GM13976 (cell line): ENCODE measurements at regions not wholly inside any gene's neighbourhood (a gene's known extent, or its start where the extent isn't known, plus 50 kb on each side); places are given as distances from the start of the nearest gene placed in this dataset.

Source experiments
- DNase-seq: peaks from one replicate; pipeline ENCODE4 v3.0.0; 2012; ENCODE audit warnings: low spot score
- in situ Hi-C: fragments of 300-500 bp; cut with MboI; formaldehyde crosslinking; loops from one replicate; pipeline ENCODE4 v1.12.0; 2022; ENCODE audit warnings: low sequenced_read_pairs, mixed read lengths, inconsistent platforms; ENCODE audit not compliant: unreplicated experiment
- TF ChIP-seq, protein P1 (sequence below): IDR thresholded peaks from 2 replicates; pipeline ENCODE4 v1.5.1; 2012; ENCODE audit warnings: borderline replicate concordance, mild to moderate bottlenecking; ENCODE audit not compliant: insufficient read depth; ENCODE audit errors: extremely low read depth, missing control alignments, control extremely low read depth

DNA sequence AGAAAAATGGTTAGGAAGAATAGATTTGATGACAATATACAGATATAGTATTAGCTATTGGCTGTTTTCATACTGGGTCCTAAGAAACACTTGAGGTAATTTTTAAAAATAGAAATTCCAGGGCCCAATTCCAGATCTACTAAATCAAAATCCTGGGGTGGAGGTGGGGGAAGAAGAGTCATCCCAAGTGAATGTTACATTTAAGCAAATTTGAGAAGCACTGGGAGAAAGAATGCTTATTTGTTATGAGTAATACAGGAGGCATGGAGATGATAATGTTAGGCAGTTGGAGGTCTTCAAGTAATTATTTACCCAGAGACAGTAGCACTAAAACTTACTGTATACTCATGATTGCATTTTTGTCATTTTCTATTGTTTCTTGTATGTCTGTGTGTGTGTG is 93.0 kb upstream of the DAB2 start:
- in situ Hi-C loops = no loop called here
- no peak for DNase-seq
- TF ChIP-seq, protein P1, sequence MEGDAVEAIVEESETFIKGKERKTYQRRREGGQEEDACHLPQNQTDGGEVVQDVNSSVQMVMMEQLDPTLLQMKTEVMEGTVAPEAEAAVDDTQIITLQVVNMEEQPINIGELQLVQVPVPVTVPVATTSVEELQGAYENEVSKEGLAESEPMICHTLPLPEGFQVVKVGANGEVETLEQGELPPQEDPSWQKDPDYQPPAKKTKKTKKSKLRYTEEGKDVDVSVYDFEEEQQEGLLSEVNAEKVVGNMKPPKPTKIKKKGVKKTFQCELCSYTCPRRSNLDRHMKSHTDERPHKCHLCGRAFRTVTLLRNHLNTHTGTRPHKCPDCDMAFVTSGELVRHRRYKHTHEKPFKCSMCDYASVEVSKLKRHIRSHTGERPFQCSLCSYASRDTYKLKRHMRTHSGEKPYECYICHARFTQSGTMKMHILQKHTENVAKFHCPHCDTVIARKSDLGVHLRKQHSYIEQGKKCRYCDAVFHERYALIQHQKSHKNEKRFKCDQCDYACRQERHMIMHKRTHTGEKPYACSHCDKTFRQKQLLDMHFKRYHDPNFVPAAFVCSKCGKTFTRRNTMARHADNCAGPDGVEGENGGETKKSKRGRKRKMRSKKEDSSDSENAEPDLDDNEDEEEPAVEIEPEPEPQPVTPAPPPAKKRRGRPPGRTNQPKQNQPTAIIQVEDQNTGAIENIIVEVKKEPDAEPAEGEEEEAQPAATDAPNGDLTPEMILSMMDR = no peak

DNA sequence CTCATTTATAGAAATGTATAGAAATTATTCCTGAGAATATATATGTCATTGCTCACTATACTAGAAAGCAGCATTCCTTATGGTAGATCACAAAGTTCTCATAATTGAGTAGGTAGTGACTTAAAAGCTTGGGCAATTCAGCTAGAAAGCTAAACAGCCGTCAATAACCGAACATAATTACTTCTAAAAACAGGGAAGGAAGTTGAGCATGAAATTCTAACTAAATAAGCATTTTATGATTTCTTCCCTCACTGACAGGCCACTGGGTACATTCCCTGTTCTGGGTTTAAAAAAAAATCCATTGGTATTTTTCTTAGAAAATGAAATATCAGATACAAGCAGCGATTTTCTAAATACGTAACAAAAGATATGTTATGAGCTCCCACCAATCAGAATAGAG is 91.1 kb upstream of the DAB2 start:
- DNase-seq = no peak
- in situ Hi-C loops = no loop called here
- TF ChIP-seq, protein P1 = no peak

DNA sequence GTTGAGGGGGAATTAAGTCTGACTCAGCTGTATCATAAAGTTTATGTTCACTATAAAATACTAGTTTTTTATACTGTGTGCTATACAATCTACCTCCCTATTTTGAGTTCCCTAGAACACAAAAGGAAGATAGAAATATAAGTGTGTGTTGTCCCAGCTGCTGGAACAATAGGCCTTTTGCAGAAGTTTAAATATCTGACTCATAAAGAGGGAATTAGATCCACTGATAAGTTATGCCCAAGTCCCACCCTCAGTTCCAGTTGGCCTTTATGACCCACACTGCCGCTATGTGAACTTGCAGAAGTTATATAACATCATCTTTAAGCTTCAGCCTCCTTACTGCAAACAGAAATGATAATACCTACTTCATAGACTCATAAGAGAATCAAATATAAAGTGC is 88.5 kb upstream of the DAB2 start:
- no peak for DNase-seq
- TF ChIP-seq, protein P1 = no peak
- in situ Hi-C loops = no loop called here

DNA sequence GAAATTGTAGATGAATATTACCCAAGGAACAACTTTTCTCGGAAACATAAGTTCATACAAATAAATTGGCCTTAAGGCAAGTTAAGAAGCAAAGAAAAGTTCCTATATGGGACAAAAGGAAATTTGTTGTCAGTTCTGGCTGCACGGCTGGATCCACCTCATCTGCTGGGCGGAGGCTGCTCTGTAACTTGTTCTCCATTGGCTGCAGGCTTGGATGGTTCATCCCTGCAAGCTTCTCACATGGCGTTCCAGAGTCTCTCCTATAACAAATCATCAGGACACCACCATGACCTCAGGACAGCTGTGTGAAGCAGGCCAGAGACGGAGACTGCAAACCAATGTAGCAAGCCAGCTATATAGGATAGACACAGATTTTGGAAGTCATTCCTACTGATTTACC is 81.4 kb upstream of the DAB2 start:
- DNase-seq = no peak
- in situ Hi-C loops = no loop called here
- TF ChIP-seq, protein P1 = no peak

DNA sequence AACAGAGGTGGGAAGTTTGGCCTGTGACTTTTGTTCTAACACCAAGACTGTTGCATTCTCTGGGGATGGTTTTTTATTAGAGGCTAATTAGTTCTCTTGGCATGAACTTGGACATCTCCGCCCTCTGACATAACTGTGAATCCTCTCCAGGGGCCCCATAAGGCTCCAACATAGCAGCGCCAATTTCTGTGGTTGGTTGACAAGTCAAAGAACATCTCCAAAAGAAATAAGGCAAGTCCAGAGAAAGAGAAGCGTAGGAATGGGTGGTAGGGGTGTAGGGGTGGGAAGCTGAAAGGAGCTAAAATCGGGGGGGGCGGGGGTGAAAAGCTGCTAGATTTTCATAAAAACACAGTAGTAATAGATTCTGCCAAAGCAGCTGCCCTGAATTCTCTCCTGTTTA is 81.0 kb upstream of the DAB2 start:
- TF ChIP-seq, protein P1 = no peak
- in situ Hi-C loops = no loop called here
- no peak for DNase-seq

DNA sequence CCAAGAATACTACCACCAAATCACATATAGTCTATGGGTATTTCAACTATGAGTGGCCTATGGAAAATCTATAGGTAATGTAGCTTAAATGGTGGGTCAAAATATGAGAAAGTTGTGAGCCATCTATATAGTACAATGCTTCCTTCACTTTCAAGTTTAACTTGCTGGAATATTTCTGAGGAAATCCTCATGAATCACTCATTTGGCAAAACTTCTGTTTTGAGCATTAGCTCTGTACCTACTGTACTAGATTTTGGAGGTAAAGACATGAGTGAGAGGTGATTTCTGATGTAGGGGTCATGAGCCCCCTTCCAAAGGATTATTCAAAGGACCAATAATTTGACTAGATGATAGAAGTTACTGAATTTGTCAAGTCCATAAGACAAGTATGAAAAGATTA is 80.6 kb upstream of the DAB2 start:
- in situ Hi-C loops = no loop called here
- DNase-seq = no peak
- TF ChIP-seq, protein P1 = no peak

DNA sequence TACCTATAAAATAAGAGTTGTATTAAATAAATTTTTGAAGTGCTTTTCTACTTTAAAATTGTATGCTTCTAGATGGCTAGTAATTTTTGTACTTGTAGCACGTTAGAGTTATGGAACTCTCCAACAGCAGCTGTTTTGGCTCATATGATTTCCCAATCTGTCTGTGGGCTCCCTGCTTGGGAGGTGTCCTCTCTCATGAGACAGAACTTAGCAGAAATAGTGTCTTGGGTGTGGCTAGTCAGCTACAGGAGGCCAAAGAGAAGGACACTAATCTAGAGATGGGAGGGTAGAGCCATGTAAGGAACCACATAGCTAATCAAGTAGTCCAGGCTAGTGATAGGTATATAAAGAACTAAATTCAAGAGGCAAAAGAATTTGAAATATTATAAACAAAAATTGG is 78.4 kb upstream of the DAB2 start:
- in situ Hi-C loops = no loop called here
- no peak for DNase-seq

More for the DNA sequence above, 78.4 kb upstream of the DAB2 start:
- TF ChIP-seq, protein P1 = no peak
